ENCODE measurements at regions not wholly inside any gene's neighbourhood (a gene's known extent, or its start where the extent isn't known, plus 50 kb on each side); places are given as distances from the start of the nearest gene placed in this dataset.

GRCh38 chr16:76665571-76666275 lies 388.5 kb downstream of the CNTNAP4 start:
- TF ChIP-seq POLR2A (IDR thresholded peaks at IDR 0.05; ENCODE audit: low read depth, low read length): no peak
- no peak for TF ChIP-seq POLR2AphosphoS5 (IDR thresholded peaks at IDR 0.05; ENCODE audit: low read depth, low read length)
- TF ChIP-seq TAF1 (IDR thresholded peaks at IDR 0.05; ENCODE audit: borderline replicate concordance, low read depth, low read length): no peak
